ENCODE measurements at regions not wholly inside any gene's neighbourhood (a gene's known extent, or its start where the extent isn't known, plus 50 kb on each side); places are given as distances from the start of the nearest gene placed in this dataset.

DNA sequence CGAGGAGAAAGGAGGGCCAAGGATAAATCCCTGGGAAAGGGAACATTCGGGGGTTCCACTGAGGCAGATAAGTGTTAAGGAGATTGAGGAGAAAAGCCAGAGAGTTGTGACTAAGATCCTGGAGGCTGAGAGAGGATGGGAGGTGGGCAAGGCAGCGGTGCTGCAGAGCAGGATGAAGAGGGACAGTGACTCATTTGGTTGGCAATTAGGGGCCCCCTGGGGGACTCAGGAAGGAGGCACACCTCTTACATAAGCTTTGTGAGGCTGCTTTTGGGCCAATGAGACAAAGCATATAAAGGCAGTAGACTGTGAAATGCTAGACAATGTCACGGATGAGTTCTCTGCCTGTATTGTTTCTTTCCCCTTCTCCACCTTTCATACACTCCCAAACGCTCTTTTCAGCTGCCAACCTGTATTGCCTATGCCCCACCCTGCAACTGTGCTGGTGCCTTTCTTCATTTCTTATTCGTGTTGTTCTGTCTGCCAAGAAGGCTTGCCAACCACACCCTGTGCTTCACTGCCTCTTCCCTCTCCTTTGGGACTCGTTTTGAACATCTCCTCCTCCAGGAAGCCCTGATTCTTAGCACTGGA lies 246.8 kb upstream of the KIRREL3 start:
- DNase-seq: no peak

GRCh38 chr11:127242676-127243075 lies 242.1 kb upstream of the KIRREL3 start:
- DNase-seq: no peak

DNA sequence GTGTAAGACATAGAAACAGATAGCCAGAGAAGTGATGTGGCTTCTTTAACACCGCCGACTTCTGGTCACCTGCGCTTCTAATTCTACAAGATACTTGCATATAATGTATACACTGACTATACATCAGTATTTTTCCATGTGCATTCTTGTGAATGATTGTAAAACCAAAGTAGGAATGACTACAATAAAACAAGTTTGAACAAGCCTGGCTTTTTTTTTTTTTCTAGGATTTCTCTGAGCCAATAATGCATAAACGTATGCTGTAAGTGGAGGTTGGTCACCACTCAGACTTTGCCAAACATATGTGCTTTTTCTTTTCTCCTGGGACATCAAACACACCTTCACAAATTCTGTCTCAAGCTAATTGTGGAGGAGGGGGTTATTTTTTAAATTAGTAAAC lies 237.8 kb upstream of the KIRREL3 start:
- DNase-seq: no peak

GRCh38 chr11:127236776-127237175 lies 236.2 kb upstream of the KIRREL3 start:
- DNase-seq: no peak

DNA sequence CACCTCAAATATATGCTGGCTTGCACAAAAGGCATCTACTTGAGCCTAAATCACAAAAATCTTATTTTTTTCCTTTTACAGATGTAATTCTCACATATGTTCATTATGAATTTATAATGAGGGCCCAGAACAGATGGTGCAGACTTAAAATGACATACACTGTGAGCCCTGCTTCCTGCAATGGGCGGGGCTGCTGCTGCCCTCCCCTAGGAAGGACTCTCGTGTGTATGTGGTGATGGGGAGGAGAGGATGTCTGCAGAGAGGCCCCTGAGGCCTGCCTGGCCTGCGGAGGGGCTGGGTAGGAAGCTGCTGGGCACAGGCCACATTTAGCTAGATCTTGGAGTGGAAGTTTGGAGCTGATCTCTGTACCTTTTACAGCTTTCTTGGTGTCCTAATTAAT lies 233.4 kb upstream of the KIRREL3 start:
- DNase-seq: no peak

- no peak for DNase-seq
These were observed 229.8 kb upstream of the KIRREL3 start for GRCh38 chr11:127230392-127230791.

DNA sequence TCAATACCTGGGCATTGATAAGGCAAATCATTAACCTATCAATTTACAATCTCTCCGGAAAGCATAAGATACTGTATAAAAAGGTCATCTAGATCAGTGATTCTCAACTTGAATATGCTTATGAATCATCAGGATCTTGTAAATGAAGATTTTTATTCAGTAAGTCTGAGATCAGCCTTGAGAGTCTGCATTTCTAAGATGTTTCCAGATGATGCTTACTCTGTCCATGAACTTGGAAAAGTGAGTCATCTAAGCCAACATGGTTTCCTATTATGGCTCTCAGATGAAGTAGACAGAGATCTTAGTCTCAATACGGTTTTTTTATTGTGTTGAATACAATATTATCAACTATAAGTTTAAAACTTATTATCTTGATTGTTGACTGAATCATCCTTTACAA lies 226.4 kb upstream of the KIRREL3 start:
- no peak for DNase-seq

DNA sequence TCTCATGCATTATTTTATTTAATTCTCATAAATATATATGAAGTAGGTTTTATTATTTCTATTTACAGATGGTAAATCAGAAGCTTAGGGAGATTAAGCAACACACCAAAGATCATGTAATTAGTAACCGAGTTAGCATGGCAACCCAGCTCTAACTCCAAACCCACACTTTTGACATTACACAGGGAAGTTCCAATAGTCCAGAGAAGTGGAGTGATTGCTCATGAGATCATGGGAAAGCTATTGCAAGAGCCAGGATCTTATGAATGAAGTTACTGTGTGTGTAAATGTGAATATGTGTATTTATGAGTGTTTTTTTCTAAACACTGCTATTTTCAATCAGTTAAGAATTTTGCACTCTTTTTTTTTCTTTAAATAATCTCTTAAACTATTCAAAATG lies 225.8 kb upstream of the KIRREL3 start:
- DNase-seq: no peak

DNA sequence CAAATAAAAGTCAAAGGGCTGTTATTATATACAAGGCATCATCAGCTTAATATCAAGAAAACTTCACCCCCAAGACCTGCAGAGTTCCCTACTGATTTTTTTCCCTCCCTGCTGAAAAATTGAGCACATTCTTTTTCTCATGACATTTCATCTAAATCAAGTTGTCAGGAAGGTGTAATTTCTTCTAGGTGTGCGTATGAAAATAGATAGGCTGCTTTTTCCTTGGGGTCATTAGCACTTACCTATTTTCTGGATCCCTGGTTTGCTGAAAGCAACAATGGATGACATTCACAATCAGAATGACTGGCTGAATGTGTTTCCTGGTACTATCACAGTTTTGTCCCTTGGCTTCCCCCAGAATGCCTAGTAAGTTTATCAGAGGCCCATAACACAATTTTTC lies 225.0 kb upstream of the KIRREL3 start:
- DNase-seq: no peak

DNA sequence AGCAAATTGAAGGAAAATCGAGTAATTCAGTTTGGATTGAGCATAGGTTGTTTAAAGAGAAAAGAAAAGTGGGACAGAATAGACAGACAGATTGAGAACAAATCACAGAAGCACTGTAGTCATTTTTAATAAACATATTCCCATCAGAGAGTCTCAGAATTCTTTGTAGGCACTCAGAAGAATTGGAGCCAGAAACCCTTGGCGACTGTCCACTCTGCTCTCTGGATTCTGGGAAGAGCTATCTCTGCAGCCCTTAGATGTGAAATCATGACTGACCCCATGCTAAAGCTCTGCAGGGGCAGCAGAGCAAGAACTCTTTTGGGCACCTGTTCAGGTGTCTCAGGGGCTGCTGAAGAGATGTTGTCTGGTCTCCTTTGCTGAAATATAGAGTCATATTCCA lies 223.7 kb upstream of the KIRREL3 start:
- no peak for DNase-seq

- no peak for DNase-seq
These were observed 223.1 kb upstream of the KIRREL3 start for GRCh38 chr11:127223633-127224032.

DNA sequence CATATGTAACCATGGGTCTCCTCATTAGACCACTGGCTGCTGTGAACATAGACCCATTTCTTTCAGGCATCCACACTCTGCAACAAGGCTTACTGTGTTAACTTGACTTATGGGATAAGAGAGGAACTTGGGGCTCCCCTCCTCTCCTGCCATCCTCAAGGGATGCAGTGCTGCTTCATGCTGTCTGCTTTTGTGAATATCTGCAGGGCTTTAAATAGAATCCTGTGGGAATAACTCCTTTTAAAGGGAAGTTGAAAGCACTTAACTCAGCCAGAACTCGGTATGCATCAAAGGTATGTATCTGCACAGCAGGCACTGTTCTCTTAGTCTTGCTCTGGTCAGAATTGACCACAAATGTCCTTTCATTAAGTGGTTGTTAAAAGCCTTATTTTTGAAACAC lies 222.5 kb upstream of the KIRREL3 start:
- no peak for DNase-seq

GRCh38 chr11:127219704-127220103 lies 219.1 kb upstream of the KIRREL3 start:
- no peak for DNase-seq

DNA sequence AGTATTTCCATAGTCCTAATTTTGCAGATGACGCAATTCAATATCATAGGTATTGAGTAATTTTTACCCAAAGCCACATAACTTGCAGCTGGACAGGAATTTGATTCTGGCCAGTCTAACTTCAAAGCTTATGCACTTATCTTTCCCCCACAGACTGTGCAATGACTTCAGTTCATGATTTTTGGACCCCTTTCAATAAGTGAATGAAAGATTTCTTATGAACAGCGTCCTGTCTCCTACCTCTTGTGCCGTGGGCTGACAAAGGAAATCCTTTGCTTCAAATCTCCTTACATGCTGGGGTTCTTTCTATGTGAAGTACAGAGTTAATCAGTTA lies 217.7 kb upstream of the KIRREL3 start:
- no peak for DNase-seq

DNA sequence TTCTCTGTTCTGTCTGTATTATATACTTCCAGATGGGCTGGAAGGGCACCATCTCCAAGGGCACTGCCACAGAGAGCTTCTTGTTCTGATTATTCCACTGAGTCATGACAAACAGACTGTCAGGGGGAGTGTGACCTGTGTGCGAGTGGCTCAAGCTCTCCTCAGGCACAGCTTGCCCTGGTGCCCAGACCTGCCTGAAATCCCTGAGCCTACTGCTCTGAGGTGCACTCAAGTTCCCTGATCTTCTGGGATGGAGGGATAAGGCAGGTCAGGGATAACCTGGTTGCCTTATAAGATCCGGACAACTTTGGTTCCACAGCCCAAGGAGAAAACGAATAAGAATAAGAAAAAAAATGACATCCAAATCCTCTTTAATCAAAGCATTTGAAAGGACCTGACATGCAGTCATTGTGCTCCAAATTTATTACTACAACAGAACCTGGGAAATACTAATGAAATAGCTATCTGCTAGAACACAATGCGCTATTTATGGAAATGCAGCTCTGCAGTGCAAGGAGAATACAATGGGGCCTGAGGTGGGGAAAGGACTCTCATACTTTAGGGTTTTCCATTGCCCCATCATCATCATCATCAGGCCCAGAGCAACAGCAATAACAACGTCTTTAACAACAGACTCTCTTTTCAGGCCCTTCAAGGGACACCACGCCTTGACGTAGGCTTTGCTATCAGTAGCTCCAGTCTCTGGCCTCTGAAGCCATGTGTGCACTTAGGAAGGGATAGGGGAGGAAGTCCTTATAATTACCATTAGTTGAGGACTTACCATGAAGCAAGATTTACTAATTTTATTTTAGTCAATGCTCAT lies 217.1 kb upstream of the KIRREL3 start:
- DNase-seq: no peak

DNA sequence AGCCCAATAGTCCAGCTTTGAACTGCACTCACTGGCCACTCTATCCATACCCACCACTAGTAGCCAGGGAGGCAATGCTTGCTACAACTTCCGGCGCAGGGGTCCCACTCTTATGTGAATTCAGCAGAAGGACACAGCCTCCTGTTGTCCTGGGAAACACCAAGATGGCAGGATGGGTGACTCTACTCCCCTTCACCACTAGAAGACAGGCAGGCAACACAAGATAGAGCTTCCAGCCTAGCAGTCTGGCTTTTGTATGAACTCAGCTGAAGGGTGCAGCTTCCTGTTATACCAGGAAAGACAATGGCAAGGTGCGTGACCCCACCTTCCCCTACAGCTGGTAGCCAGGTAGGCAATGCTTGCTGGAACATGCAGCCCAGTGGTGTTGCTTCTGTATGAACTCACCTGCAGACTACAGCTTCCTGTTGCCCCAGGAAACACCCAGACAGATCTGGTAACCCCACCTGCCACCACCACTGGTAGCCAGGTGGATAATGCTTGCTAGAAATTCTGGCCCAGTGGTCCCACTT lies 205.2 kb upstream of the KIRREL3 start:
- no peak for DNase-seq

- DNase-seq: no peak
These were observed 202.9 kb upstream of the KIRREL3 start for GRCh38 chr11:127203490-127203889.

DNA sequence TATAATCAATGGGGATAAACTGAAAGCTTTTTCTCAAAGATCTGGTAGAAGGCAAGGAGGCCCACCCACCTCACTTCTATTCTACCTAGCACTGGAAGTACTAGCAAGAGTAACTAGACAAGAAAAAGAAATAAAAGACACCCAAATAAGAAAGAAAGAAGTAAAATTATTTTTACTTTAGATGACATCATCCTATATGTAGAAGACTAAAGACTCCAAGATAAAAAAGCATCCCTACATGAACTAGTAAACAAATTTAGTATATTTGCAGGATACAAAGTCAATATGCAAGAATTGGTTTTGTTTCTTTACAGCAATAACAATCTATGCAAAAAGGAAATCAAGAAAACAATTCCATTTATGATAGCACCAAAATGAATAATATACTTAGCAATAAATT lies 201.5 kb upstream of the KIRREL3 start:
- no peak for DNase-seq

GRCh38 chr11:127199306-127199801 lies 198.8 kb upstream of the KIRREL3 start:
- DNase-seq: no peak

- DNase-seq: no peak
These were observed 195.0 kb upstream of the KIRREL3 start for GRCh38 chr11:127195501-127196120.

DNA sequence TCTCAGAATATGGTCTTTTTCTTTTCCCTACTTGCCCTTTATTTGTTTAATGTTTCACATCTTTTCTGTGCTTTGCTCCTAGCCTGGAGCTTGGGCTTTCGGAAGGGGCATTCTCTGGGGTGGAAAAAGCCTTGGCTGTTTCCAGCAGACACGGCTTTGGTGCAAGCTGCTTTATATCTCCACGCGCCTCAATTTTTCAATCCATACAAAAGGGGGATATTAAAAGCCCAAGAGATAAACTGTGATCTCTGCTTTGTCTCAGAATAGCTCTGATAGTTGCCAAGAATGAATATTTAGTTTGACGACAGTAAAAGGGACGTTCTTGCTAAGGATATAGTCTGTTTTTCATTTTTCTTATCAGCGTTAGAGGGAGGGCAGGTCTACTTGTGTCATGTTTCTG lies 194.0 kb upstream of the KIRREL3 start:
- no peak for DNase-seq

DNA sequence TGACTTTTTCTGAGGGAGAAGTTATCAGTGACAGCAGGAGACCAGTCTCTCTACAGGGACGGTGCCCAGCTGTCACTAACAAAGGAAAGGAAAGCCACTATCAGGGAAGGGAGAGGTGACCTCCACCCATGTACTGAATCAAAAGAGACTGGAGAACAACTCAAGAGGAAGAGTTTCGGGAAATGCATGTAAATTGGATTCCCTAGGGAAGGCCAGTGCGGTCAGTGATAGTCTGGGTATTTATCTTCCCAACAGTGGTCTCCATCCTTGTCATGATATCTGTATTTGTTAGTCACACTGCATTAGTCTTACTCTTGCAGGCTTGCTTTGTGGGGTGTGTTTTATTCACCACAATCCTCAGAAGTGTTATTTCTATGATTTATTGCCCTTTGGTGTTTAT lies 193.4 kb upstream of the KIRREL3 start:
- no peak for DNase-seq

- no peak for DNase-seq
These were observed 191.1 kb upstream of the KIRREL3 start for GRCh38 chr11:127191689-127192088.

DNA sequence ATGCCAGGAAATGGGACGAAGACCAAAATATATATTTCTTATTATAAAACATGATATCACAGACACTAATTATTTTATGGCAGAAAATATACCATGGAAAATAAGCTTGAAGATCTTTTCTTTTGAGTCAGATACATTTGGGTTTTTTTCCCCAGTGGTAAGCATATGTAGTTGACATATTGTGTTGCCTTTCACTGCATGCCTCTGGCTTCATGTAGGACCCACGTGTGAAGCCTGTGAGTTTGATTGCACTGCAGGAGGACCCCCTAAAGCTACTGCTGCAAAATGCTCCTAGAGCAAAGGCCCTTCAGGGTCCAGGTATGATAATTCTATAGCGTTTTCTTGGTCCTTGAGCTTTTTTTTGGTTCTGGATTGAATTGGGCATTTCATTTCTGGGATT lies 190.7 kb upstream of the KIRREL3 start:
- no peak for DNase-seq

All from activated CD4-positive, alpha-beta T cell treated with anti-CD3 and anti-CD28 coated beads for 48 hours (primary cell).